Uterus (tissue), 3 donors: ENCODE measurements at regions not wholly inside any gene's neighbourhood (a gene's known extent, or its start where the extent isn't known, plus 50 kb on each side); places are given as distances from the start of the nearest gene placed in this dataset.
"Not testable (repeated sequence)": the region's sequence is repeated elsewhere in the genome, so short reads cannot be mapped to it uniquely, and the experiment has no call there.

ENCODE experiments used
- DNase-seq, 2 donors: peaks; one replicate each; pipeline ENCODE4 v3.0.0-alpha.2; 2019 to 2020
- H3K27ac ChIP-seq, 2 donors: fragments of 200-600 bp; sonication (generic); 1 replicate in 1 of 2; 2 replicates in 1 of 2; pipeline ENCODE4 v1.5.1; 2016 to 2018
- H3K27me3 ChIP-seq, 2 donors: fragments of 200-600 bp; sonication (generic); one replicate each; pipeline ENCODE4 v1.5.1; 2018 to 2019; ENCODE audit warnings: control low read depth in 1 of 2
- H3K36me3 ChIP-seq, 2 donors: fragments of 200-600 bp; sonication (generic); one replicate each; pipeline ENCODE4 v1.5.1; 2019; ENCODE audit warnings: control low read depth in 1 of 2
- H3K4me1 ChIP-seq, 2 donors: fragments of 200-600 bp; sonication (generic); one replicate each; pipeline ENCODE4 v1.5.1; 2018 to 2019; ENCODE audit warnings: control low read depth in 1 of 2
- H3K4me3 ChIP-seq, 2 donors: fragments of 200-600 bp; sonication (generic); 1 replicate in 1 of 2; 2 replicates in 1 of 2; pipeline ENCODE4 v1.5.1; 2018 to 2019; ENCODE audit warnings: mild to moderate bottlenecking in 1 of 2
- H3K9me3 ChIP-seq, 2 donors: fragments of 200-600 bp; sonication (generic); one replicate each; pipeline ENCODE4 v1.5.1; 2019; ENCODE audit warnings: control low read depth in 1 of 2
- POLR2A ChIP-seq, 2 donors: fragments of 450-650 bp; IDR thresholded peaks; one replicate each; pipeline ENCODE4 v1.6.1; 2016; ENCODE audit warnings: antibody characterized with exemption in 2 of 2, mild to moderate bottlenecking in 1 of 2, moderate library complexity in 1 of 2
- intact Hi-C: fragments of 100-400 bp; cut with DNase I; formaldehyde crosslinking; loops from one replicate; pipeline ENCODE4 v1.15.1; 2023; ENCODE audit warnings: low total_unique reads
- TF ChIP-seq, protein P1 (sequence below), 4 experiments: fragments of 200-600 bp in 2 of 4; fragments of 450-650 bp in 2 of 4; sonication (generic) in 2 of 4; IDR thresholded peaks; one replicate each; pipeline ENCODE4 v1.5.1; 2016 to 2019; ENCODE audit warnings: antibody characterized with exemption in 4 of 4, mild to moderate bottlenecking in 2 of 4, moderate library complexity in 1 of 4
- donor health status: DM: yes; HTN: yes; CAD: no.

DNA sequence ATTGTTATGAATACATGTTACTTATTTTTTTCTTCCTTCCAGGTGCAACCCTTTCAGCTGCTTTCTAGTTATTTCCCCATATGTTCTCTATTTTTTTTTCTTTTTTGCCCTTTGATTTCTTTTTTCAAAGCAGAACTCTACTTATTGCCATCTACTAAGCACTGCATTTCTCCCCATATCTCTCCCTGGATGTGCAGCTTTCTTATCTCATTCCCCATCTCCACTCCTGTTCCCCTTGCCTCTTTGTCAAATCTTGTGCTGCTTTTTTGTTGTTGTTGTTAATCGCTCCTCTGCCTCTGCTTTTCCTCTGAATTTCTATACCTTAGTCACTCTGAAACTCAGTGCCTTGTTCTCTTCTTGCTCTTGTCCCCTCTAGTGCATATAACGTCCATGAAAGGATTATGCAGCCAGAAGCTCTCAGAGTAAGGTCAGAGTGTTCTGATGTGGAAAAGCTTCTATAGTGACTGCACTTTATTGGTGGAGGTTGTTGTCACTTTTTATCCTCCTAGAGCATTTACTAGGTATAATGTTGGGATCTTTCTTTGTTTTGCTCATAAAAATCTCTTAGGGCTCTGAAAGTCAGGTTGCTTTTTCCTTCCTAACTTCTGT lies 51.1 kb upstream of the JADE1 start:
- intact Hi-C loops, result no loop called here

DNA sequence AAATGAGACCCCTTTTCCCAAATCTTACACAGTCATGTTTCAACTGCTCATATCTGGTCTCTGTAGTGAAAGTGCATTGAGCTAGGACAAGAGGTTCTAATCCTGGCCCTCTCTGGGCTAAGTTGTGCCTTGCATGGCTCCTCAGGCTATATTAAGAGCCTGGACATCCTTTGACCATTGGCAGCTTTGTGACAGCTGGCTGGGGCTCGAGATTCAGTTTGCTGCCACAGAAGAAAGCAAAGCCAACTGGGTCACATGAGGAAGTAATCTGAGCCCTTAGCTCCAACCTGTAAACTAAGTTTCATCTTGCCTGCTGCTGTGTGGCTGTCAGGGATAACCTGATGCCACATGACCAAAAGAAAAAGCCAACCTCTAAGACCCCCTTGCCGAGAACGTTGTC lies 51.8 kb upstream of the JADE1 start:
- no peak for DNase-seq
- intact Hi-C loops, result no loop called here
- no peaks in the 10 kb centered on the region for H3K27me3 ChIP-seq
- no peak for TF ChIP-seq POLR2A (IDR thresholded peaks at IDR 0.05)
- TF ChIP-seq, protein P1, sequence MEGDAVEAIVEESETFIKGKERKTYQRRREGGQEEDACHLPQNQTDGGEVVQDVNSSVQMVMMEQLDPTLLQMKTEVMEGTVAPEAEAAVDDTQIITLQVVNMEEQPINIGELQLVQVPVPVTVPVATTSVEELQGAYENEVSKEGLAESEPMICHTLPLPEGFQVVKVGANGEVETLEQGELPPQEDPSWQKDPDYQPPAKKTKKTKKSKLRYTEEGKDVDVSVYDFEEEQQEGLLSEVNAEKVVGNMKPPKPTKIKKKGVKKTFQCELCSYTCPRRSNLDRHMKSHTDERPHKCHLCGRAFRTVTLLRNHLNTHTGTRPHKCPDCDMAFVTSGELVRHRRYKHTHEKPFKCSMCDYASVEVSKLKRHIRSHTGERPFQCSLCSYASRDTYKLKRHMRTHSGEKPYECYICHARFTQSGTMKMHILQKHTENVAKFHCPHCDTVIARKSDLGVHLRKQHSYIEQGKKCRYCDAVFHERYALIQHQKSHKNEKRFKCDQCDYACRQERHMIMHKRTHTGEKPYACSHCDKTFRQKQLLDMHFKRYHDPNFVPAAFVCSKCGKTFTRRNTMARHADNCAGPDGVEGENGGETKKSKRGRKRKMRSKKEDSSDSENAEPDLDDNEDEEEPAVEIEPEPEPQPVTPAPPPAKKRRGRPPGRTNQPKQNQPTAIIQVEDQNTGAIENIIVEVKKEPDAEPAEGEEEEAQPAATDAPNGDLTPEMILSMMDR (IDR thresholded peaks at IDR 0.05), result no peak
- H3K36me3 ChIP-seq, result no peaks in the 10 kb centered on the region
- no peaks in the 10 kb centered on the region for H3K4me1 ChIP-seq
- no peak overlapping the region for H3K4me3 ChIP-seq
- H3K27ac ChIP-seq, result no peak overlapping the region
- H3K9me3 ChIP-seq, result no peaks in the 10 kb centered on the region

More for the DNA sequence above, 51.1 kb upstream of the JADE1 start:
- TF ChIP-seq, protein P1 (IDR thresholded peaks at IDR 0.05), result no peak
- no peak for TF ChIP-seq POLR2A (IDR thresholded peaks at IDR 0.05)
- no peak for DNase-seq
- Histone ChIP-seq H3K27ac (no peak overlapping the region), H3K36me3 (no peaks in the 10 kb centered on the region), H3K27me3 (no peaks in the 10 kb centered on the region), H3K4me3 (no peak overlapping the region), H3K4me1 (no peaks in the 10 kb centered on the region), H3K9me3 (no peaks in the 10 kb centered on the region)

DNA sequence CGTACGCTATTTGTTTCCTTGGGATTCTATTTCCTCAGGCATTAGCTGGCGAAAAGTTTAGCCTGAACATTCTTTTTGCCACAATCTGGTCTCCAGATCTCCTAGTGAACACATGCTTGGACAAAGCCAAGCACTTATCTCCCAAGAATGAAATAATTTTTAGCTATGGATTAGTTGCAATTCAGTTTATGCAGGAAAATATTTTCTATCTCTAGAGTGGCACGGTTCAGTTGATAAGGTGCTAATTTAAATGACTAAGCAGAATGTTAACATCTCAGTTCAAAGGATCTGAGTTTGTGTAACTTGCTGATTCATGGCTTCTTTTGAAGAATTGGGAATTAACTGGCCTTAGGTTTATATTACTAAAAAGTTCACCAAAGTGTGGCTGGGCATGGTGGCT lies 58.1 kb upstream of the JADE1 start:
- Histone ChIP-seq H3K4me1 (no peaks in the 10 kb centered on the region), H3K36me3 (no peaks in the 10 kb centered on the region), H3K27me3 (no peaks in the 10 kb centered on the region), H3K4me3 (no peak overlapping the region), H3K9me3 (no peaks in the 10 kb centered on the region), H3K27ac (no peak overlapping the region)
- DNase-seq, result no peak
- intact Hi-C loops, result no loop called here
- no peak for TF ChIP-seq POLR2A (IDR thresholded peaks at IDR 0.05)
- TF ChIP-seq, protein P1 (IDR thresholded peaks at IDR 0.05), result no peak

DNA sequence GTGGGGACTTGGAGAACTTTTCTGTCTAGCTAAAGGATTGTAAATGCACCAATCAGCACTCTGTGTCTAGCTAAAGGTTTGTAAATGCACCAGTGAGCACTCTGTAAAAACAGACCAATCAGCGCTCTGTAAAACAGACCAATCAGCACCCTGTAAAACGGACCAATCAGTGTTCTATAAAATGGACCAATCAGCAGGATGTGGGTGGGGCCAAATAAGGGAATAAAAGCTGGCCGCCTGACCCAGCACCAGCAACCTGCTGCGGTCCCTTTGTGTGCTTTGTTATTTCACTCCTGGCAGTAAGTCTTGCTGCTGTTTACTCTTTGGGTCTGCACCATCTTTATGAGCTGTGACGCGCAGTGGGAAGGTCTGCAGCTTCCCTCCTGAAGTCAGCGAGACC lies 67.8 kb upstream of the JADE1 start:
- H3K36me3 ChIP-seq, H3K9me3 ChIP-seq, H3K4me3 ChIP-seq, DNase-seq, H3K4me1 ChIP-seq, intact Hi-C loops, H3K27me3 ChIP-seq, H3K27ac ChIP-seq: not testable (repeated sequence)

DNA sequence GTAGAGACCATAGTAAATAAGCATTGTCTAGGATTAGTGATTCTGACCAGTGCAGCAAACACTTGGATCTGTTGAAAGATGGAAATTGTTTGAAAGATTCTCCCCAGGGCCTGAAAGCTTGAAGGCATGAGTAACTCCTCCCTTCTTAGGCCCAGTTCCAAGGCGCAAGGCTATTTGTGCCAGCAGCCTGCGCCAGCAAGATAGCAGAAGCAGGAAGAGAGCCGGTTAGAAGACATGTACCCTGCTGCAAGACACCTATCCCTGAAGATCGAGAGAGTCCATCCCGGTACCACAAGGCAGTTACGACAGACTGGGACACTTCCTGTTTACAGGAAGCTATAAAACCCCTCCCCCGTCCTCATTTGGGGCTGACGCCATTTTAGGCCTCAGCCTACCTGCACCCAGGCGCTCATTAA lies 72.4 kb upstream of the JADE1 start:
- no peak for DNase-seq
- Histone ChIP-seq H3K27me3 (no peaks in the 10 kb centered on the region), H3K9me3 (no peaks in the 10 kb centered on the region), H3K4me3 (no peak overlapping the region), H3K36me3 (no peaks in the 10 kb centered on the region), H3K4me1 (no peaks in the 10 kb centered on the region), H3K27ac (no peak overlapping the region)
- no peak for TF ChIP-seq POLR2A (IDR thresholded peaks at IDR 0.05)
- TF ChIP-seq, protein P1 (IDR thresholded peaks at IDR 0.05), result no peak
- intact Hi-C loops, result no loop called here

DNA sequence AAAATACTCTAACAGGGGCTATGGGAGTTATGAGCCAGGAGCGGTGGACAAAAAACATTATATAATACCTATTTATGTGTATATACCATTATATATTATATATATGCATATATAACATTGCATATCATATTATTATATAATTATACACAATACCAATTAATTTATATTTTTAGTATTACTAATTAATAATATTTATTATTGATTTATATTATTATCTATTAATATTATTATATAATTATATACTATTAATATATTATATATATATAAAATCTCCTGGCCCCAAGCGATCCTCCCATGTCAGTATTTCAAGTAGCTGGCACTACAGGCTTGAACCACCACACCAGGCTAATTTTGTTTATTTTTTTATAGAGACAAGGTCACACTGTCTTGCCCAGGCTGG lies 73.8 kb upstream of the JADE1 start:
- Histone ChIP-seq H3K4me3 (no peak overlapping the region), H3K36me3 (no peaks in the 10 kb centered on the region), H3K4me1 (no peaks in the 10 kb centered on the region), H3K9me3 (no peaks in the 10 kb centered on the region), H3K27me3 (no peaks in the 10 kb centered on the region), H3K27ac (no peak overlapping the region)
- TF ChIP-seq POLR2A (IDR thresholded peaks at IDR 0.05), result no peak
- TF ChIP-seq, protein P1 (IDR thresholded peaks at IDR 0.05), result no peak
- intact Hi-C loops, result no loop called here
- no peak for DNase-seq
